SK-N-MC (cell line): ENCODE measurements at regions not wholly inside any gene's neighbourhood (a gene's known extent, or its start where the extent isn't known, plus 50 kb on each side); places are given as distances from the start of the nearest gene placed in this dataset.

Source experiments
- DNase-seq: peaks from one replicate; pipeline ENCODE4 v3.0.0-alpha.2; 2011; ENCODE audit warnings: low read depth, low spot score
- H3K27ac ChIP-seq: fragments of 200-600 bp; sonication (generic); 2 replicates; pipeline ENCODE4 v1.5.1; 2016; ENCODE audit warnings: mixed run types
- H3K36me3 ChIP-seq: fragments of 200-600 bp; sonication (generic); 2 replicates; pipeline ENCODE4 v1.6.1; 2017; ENCODE audit warnings: antibody characterized with exemption, low read length, mixed read lengths; ENCODE audit not compliant: insufficient read depth
- H3K4me3 ChIP-seq: fragments of 200-600 bp; sonication (generic); 2 replicates; pipeline ENCODE4 v1.5.1; 2016
- H3K9ac ChIP-seq: fragments of 200-600 bp; sonication (generic); 2 replicates; pipeline ENCODE4 v1.8.0; 2017; ENCODE audit warnings: mixed run types, mixed read lengths; ENCODE audit not compliant: insufficient read length
- H3K9me3 ChIP-seq: fragments of 200-600 bp; sonication (generic); 2 replicates; pipeline ENCODE4 v1.6.1; 2017; ENCODE audit warnings: low read depth, mild to moderate bottlenecking, antibody characterized with exemption, low read length, moderate library complexity, mixed read lengths
- EZH2 ChIP-seq: fragments of 200-600 bp; sonication (generic); IDR thresholded peaks from one replicate; pipeline ENCODE4 v1.6.1; 2017; ENCODE audit warnings: antibody characterized with exemption
- FOXP2 ChIP-seq: optimal IDR thresholded peaks from 2 replicates; pipeline ENCODE3; 2011; ENCODE audit warnings: mild to moderate bottlenecking, moderate library complexity; ENCODE audit not compliant: insufficient read depth; ENCODE audit errors: extremely low read length, control extremely low read depth
- POLR2AphosphoS5 ChIP-seq: IDR thresholded peaks from 2 replicates; pipeline ENCODE4 v1.6.1; 2012; ENCODE audit warnings: mild to moderate bottlenecking, low read depth, low read length, borderline replicate concordance

GRCh38 chr16:79375351-79375750, 225.2 kb downstream of the MAF start:
- H3K27ac ChIP-seq: no peak overlapping the region
- DNase-seq: no peak
- no peak overlapping the region for H3K4me3 ChIP-seq
- no peaks in the 10 kb centered on the region for H3K36me3 ChIP-seq
- no peaks in the 10 kb centered on the region for H3K9me3 ChIP-seq
- H3K9ac ChIP-seq: no peak overlapping the region
- TF ChIP-seq FOXP2 (no peak), POLR2AphosphoS5 (no peak), EZH2 (no peak)

DNA sequence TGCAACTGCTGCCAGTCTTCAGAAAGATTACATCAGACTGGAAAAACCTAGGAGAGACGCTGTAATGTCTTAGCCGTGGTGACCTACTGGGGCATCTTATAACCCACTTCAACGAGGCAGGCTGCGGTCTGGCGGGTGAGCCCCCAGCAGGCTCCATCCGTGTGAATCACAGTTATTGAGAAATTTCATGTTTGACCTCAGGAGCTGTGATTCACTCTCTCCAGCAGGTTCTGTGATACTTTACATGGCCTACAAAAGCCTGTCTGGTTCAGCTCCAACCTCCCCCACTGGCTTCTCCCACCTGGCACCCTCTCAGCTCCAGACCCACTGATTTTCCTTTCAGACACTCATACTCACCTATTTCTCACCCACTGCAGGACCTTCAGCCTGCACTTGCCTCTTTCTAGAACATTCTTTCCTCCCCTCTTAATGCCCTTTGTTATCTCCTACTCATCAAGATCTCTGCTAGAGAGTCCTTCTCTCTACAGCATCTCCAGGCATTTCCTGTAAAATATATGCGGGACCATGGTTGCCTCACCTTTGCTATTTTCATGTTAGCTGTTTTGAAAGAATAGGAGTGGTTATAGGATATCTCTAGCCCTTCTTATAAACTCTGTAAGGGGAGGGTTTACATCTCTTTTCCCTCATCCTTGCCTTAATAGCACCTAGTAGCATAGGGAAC, 227.9 kb downstream of the MAF start:
- Histone ChIP-seq H3K27ac (no peak overlapping the region), H3K4me3 (no peak overlapping the region), H3K9ac (no peak overlapping the region), H3K36me3 (no peaks in the 10 kb centered on the region), H3K9me3 (no peaks in the 10 kb centered on the region)
- no peak for DNase-seq
- no peak for TF ChIP-seq POLR2AphosphoS5
- TF ChIP-seq EZH2: no peak
- no peak for TF ChIP-seq FOXP2

GRCh38 chr16:79370736-79371135, 229.8 kb downstream of the MAF start:
- H3K4me3 ChIP-seq: no peak overlapping the region
- DNase-seq: no peak
- no peak overlapping the region for H3K27ac ChIP-seq
- TF ChIP-seq FOXP2: no peak
- no peak for TF ChIP-seq EZH2
- no peak for TF ChIP-seq POLR2AphosphoS5
- no peaks in the 10 kb centered on the region for H3K36me3 ChIP-seq
- H3K9me3 ChIP-seq: no peaks in the 10 kb centered on the region
- H3K9ac ChIP-seq: no peak overlapping the region

DNA sequence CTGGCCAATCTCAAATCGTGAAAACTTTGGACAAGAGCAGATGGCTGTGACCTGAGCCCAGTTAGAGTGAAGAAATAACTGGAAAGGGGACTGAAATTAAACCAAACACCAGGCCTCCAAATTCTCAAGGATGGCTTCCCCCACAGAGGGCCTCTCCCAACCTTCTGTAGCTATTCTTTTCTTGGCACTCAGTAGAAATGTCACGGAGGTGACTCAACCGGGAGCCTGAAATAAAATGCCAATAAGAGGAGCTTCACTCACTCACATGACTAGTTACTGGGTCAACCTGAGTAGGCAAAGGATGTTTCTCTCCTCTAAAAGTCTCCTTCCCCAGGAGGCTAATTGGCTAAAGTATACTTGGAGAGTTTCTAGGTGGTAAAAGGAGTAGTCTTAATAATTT, 230.7 kb downstream of the MAF start:
- Histone ChIP-seq H3K27ac (no peak overlapping the region), H3K9me3 (no peaks in the 10 kb centered on the region), H3K36me3 (no peaks in the 10 kb centered on the region), H3K9ac (no peak overlapping the region), H3K4me3 (no peak overlapping the region)
- no peak for DNase-seq
- no peak for TF ChIP-seq FOXP2
- no peak for TF ChIP-seq EZH2
- TF ChIP-seq POLR2AphosphoS5: no peak

- no peak for DNase-seq
- Histone ChIP-seq H3K4me3 (no peak overlapping the region), H3K36me3 (no peaks in the 10 kb centered on the region), H3K9ac (no peak overlapping the region), H3K9me3 (no peaks in the 10 kb centered on the region), H3K27ac (no peak overlapping the region)
- no peak for TF ChIP-seq POLR2AphosphoS5
- no peak for TF ChIP-seq FOXP2
- TF ChIP-seq EZH2: no peak
Observed at GRCh38 chr16:79367822-79368221, 232.7 kb downstream of the MAF start.

DNA sequence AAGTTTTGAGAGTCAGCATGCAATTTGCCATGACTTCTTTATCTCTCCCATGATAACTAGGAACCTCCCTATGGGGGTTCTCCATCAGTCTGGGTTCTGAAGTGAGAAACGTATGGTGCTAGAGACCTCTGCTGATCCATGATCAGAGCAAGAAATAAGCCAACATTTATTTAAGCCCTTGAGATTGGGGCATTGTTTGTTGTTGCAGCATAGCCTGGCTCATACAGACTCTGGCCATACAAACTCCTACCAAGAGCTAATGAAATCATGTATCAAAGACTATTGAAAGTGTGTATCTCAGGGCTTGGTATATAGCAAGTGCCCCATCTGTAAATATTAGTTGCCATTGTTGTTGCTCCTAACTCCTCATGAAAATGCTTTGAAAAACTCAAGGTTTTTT, 233.9 kb downstream of the MAF start:
- TF ChIP-seq POLR2AphosphoS5: no peak
- TF ChIP-seq FOXP2: no peak
- TF ChIP-seq EZH2: no peak
- H3K9me3 ChIP-seq: no peaks in the 10 kb centered on the region
- H3K36me3 ChIP-seq: no peaks in the 10 kb centered on the region
- no peak overlapping the region for H3K27ac ChIP-seq
- H3K9ac ChIP-seq: no peak overlapping the region
- H3K4me3 ChIP-seq: no peak overlapping the region
- no peak for DNase-seq

- H3K27ac ChIP-seq: no peak overlapping the region
- DNase-seq: no peak
- H3K9ac ChIP-seq: no peak overlapping the region
- no peaks in the 10 kb centered on the region for H3K36me3 ChIP-seq
- no peak overlapping the region for H3K4me3 ChIP-seq
- H3K9me3 ChIP-seq: no peaks in the 10 kb centered on the region
- no peak for TF ChIP-seq POLR2AphosphoS5
- TF ChIP-seq FOXP2: no peak
- TF ChIP-seq EZH2: no peak
Observed at GRCh38 chr16:79365702-79366101, 234.8 kb downstream of the MAF start.

DNA sequence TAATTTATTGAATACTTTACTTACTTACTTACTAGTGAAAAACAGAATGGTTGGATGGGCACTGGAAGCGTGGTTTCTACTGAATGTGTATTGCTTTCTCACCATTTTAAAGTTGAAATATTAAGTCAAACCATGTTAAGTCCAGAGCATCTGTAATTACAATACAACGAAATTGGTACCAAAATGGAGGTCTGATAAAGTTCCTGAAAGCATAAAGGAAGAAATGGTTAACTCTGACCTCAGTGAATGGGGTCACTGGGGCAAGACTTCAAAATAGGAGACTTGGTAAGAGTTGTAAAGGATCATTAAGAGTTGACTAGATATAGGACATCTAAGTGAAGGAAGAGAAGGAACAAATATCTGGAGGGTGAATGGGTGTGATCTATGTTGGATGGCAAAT, 237.1 kb downstream of the MAF start:
- Histone ChIP-seq H3K36me3 (no peaks in the 10 kb centered on the region), H3K4me3 (no peak overlapping the region), H3K27ac (no peak overlapping the region), H3K9ac (no peak overlapping the region), H3K9me3 (no peaks in the 10 kb centered on the region)
- no peak for TF ChIP-seq EZH2
- no peak for TF ChIP-seq POLR2AphosphoS5
- TF ChIP-seq FOXP2: no peak
- no peak for DNase-seq

DNA sequence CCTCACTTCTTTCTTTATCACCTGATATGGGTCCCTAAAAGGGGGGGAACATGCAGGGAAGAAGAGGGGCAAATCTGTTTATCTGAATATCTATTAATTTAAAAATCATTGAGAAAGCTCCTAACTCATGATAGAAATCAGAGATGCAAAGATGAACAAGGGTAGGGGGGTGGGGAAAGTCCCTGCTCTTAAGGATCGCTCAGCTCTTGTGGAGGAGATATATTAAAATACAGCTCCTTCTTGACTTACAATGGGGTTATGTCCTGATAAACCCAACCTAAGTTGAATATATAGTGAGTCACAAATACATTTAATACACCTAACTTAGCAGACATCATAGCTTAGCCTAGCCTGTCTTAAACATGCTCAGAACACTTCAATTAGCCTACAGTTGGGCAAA, 237.5 kb downstream of the MAF start:
- no peaks in the 10 kb centered on the region for H3K36me3 ChIP-seq
- no peak for DNase-seq
- no peak overlapping the region for H3K9ac ChIP-seq
- no peaks in the 10 kb centered on the region for H3K9me3 ChIP-seq
- TF ChIP-seq FOXP2: no peak
- TF ChIP-seq EZH2: no peak
- no peak for TF ChIP-seq POLR2AphosphoS5
- H3K4me3 ChIP-seq: no peak overlapping the region
- no peak overlapping the region for H3K27ac ChIP-seq
